ENCODE measurements at regions not wholly inside any gene's neighbourhood (a gene's known extent, or its start where the extent isn't known, plus 50 kb on each side); places are given as distances from the start of the nearest gene placed in this dataset.

- Mint-ChIP-seq H3K27me3 (ENCODE audit: unreplicated experiment) (no peaks in the 10 kb centered on the region), H3K27ac (ENCODE audit: unreplicated experiment) (no peak overlapping the region), H3K9me3 (ENCODE audit: unreplicated experiment) (no peaks in the 10 kb centered on the region), H3K36me3 (ENCODE audit: low read depth, unreplicated experiment) (peaks cover 9% of the 10 kb centered on the region), H3K4me3 (ENCODE audit: unreplicated experiment) (no peak overlapping the region), H3K4me1 (ENCODE audit: unreplicated experiment) (no peaks in the 10 kb centered on the region)
- DNase-seq (ENCODE audit: low spot score): no peak
- no peak for TF ChIP-seq CTCF (IDR thresholded peaks at IDR 0.05; ENCODE audit: unreplicated experiment)
Measured at GRCh38 chr3:11705049-11705448, 61.3 kb upstream of the VGLL4 start.

GRCh38 chr3:11703146-11703545 lies 59.4 kb upstream of the VGLL4 start:
- no peak for DNase-seq (ENCODE audit: low spot score)
- H3K9me3 Mint-ChIP-seq (ENCODE audit: unreplicated experiment): no peaks in the 10 kb centered on the region
- no peaks in the 10 kb centered on the region for H3K27me3 Mint-ChIP-seq (ENCODE audit: unreplicated experiment)
- no peak overlapping the region for H3K4me3 Mint-ChIP-seq (ENCODE audit: unreplicated experiment)
- no peak overlapping the region for H3K27ac Mint-ChIP-seq (ENCODE audit: unreplicated experiment)
- H3K4me1 Mint-ChIP-seq (ENCODE audit: unreplicated experiment): no peaks in the 10 kb centered on the region
- peaks cover 2% of the 10 kb centered on the region for H3K36me3 Mint-ChIP-seq (ENCODE audit: low read depth, unreplicated experiment)
- no peak for TF ChIP-seq CTCF (IDR thresholded peaks at IDR 0.05; ENCODE audit: unreplicated experiment)

- Mint-ChIP-seq H3K9me3 (ENCODE audit: unreplicated experiment) (no peaks in the 10 kb centered on the region), H3K36me3 (ENCODE audit: low read depth, unreplicated experiment) (no peaks in the 10 kb centered on the region), H3K4me1 (ENCODE audit: unreplicated experiment) (no peaks in the 10 kb centered on the region), H3K4me3 (ENCODE audit: unreplicated experiment) (no peak overlapping the region), H3K27me3 (ENCODE audit: unreplicated experiment) (no peaks in the 10 kb centered on the region), H3K27ac (ENCODE audit: unreplicated experiment) (no peak overlapping the region)
- TF ChIP-seq CTCF (IDR thresholded peaks at IDR 0.05; ENCODE audit: unreplicated experiment): no peak
- DNase-seq (ENCODE audit: low spot score): no peak
Measured at GRCh38 chr3:11699083-11699427, 55.3 kb upstream of the VGLL4 start.

- no peak overlapping the region for H3K27ac Mint-ChIP-seq (ENCODE audit: unreplicated experiment)
- H3K4me1 Mint-ChIP-seq (ENCODE audit: unreplicated experiment): no peaks in the 10 kb centered on the region
- H3K36me3 Mint-ChIP-seq (ENCODE audit: low read depth, unreplicated experiment): no peaks in the 10 kb centered on the region
- TF ChIP-seq CTCF (IDR thresholded peaks at IDR 0.05; ENCODE audit: unreplicated experiment): no peak
- H3K9me3 Mint-ChIP-seq (ENCODE audit: unreplicated experiment): no peaks in the 10 kb centered on the region
- no peak for DNase-seq (ENCODE audit: low spot score)
- no peak overlapping the region for H3K4me3 Mint-ChIP-seq (ENCODE audit: unreplicated experiment)
- H3K27me3 Mint-ChIP-seq (ENCODE audit: unreplicated experiment): no peaks in the 10 kb centered on the region
Measured at GRCh38 chr3:11698326-11699082, 54.8 kb upstream of the VGLL4 start.

- Mint-ChIP-seq H3K4me3 (ENCODE audit: unreplicated experiment) (no peak overlapping the region), H3K27me3 (ENCODE audit: unreplicated experiment) (no peaks in the 10 kb centered on the region), H3K36me3 (ENCODE audit: low read depth, unreplicated experiment) (no peaks in the 10 kb centered on the region), H3K4me1 (ENCODE audit: unreplicated experiment) (no peaks in the 10 kb centered on the region), H3K27ac (ENCODE audit: unreplicated experiment) (no peak overlapping the region), H3K9me3 (ENCODE audit: unreplicated experiment) (no peaks in the 10 kb centered on the region)
- no peak for DNase-seq (ENCODE audit: low spot score)
- TF ChIP-seq CTCF (IDR thresholded peaks at IDR 0.05; ENCODE audit: unreplicated experiment): no peak
Measured at GRCh38 chr3:11697701-11698100, 54.0 kb upstream of the VGLL4 start.

Data from endothelial cell (in vitro differentiated cells).